ENCODE measurements at regions not wholly inside any gene's neighbourhood (a gene's known extent, or its start where the extent isn't known, plus 50 kb on each side); places are given as distances from the start of the nearest gene placed in this dataset.

GRCh38 chr20:58113716-58114115, 114.7 kb downstream of the ANKRD60 start:
- H3K4me3 ChIP-seq (replicated peaks; ENCODE audit: low read depth, low read length) = no peak overlapping the region
- TF ChIP-seq, protein P1, sequence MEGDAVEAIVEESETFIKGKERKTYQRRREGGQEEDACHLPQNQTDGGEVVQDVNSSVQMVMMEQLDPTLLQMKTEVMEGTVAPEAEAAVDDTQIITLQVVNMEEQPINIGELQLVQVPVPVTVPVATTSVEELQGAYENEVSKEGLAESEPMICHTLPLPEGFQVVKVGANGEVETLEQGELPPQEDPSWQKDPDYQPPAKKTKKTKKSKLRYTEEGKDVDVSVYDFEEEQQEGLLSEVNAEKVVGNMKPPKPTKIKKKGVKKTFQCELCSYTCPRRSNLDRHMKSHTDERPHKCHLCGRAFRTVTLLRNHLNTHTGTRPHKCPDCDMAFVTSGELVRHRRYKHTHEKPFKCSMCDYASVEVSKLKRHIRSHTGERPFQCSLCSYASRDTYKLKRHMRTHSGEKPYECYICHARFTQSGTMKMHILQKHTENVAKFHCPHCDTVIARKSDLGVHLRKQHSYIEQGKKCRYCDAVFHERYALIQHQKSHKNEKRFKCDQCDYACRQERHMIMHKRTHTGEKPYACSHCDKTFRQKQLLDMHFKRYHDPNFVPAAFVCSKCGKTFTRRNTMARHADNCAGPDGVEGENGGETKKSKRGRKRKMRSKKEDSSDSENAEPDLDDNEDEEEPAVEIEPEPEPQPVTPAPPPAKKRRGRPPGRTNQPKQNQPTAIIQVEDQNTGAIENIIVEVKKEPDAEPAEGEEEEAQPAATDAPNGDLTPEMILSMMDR (IDR thresholded peaks at IDR 0.05; ENCODE audit: low read depth, low read length, missing control alignments) = no peak
- no peak for DNase-seq (ENCODE audit: extremely low read depth, low read depth)

DNA sequence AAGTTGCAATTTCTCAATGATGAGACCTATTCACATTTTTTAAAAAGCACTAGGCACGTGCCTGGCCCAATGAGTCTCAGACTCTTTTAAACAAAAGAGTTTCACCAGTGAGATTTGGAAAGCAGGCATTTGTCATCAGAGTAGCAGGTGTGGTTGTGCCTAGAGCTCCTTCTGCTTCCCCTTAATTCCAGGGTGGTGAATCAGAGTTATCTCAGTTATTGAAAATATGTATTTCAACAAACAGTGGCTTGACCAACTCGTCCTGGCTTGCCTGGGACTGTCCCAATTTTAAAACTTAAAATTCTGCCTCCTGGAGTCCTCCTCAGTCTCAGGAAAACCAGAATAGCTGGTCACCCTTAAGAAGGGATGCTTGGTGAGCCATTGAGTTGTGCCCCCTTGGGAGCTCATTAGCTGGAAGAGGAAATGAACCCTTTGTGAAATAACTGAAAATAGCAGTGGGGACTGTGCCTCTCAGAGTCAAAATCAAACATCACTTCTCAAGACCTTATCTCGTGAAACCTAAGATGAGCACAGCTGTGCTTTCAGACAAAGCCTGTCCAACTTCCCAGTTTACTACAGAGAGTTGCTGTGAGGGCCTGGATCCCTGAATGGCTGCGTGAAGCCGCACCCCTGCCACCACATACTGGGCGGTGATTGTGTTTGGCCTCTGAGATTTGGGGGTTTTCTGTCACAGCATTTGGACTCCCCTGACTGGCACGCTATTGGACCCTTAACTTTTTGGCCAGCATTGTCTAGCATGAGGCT, 116.3 kb downstream of the ANKRD60 start:
- DNase-seq (ENCODE audit: extremely low read depth, low read depth) = no peak
- TF ChIP-seq, protein P1 (IDR thresholded peaks at IDR 0.05; ENCODE audit: low read depth, low read length, missing control alignments) = no peak
- no peak overlapping the region for H3K4me3 ChIP-seq (replicated peaks; ENCODE audit: low read depth, low read length)

GRCh38 chr20:58111310-58112016, 117.0 kb downstream of the ANKRD60 start:
- DNase-seq (ENCODE audit: extremely low read depth, low read depth) = no peak
- TF ChIP-seq, protein P1 (IDR thresholded peaks at IDR 0.05; ENCODE audit: low read depth, low read length, missing control alignments) = no peak
- H3K4me3 ChIP-seq (replicated peaks; ENCODE audit: low read depth, low read length) = no peak overlapping the region

DNA sequence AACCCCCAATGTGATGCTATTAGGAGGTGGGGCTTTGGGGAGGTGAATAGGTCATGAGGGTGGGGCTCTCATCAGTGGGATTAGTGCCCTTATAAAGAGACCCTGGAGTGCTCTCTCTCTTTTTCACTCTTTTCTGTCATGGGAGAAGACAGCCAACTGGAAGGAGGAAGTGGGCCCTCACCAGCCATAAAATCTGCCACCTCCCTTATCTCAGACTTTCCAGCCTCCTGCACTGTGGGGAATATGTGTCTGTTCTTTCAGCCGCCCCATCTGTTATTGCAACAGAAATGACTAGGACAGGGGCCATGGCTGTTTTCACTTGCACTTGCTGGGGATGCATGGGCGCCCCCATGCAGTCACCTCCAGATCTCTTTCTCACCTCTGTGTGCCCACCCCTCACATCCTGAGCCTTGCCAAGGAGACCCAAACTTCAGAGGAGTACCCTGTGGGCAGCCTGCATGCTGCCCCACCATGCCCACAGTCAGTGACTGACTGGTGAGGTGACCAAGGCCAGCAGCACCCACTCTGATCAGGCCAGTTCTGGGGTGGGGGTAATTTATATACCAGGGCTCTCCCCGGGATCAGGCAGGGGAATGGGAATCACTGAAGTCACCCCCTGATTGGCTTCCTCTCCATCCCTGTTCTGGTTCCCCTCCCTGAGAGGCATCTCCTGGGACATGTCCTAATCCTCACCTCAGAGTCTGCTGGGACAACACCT, 118.4 kb downstream of the ANKRD60 start:
- H3K4me3 ChIP-seq (replicated peaks; ENCODE audit: low read depth, low read length) = no peak overlapping the region
- DNase-seq (ENCODE audit: extremely low read depth, low read depth) = no peak
- TF ChIP-seq, protein P1 (IDR thresholded peaks at IDR 0.05; ENCODE audit: low read depth, low read length, missing control alignments) = no peak

GRCh38 chr20:58109126-58109880, 119.2 kb downstream of the ANKRD60 start:
- no peak overlapping the region for H3K4me3 ChIP-seq (replicated peaks; ENCODE audit: low read depth, low read length)
- peak; percentile 79 for DNase-seq (ENCODE audit: extremely low read depth, low read depth)
- TF ChIP-seq, protein P1 (IDR thresholded peaks at IDR 0.05; ENCODE audit: low read depth, low read length, missing control alignments) = no peak

GRCh38 chr20:58107533-58107932, 120.9 kb downstream of the ANKRD60 start:
- no peak for DNase-seq (ENCODE audit: extremely low read depth, low read depth)
- TF ChIP-seq, protein P1 (IDR thresholded peaks at IDR 0.05; ENCODE audit: low read depth, low read length, missing control alignments) = no peak
- H3K4me3 ChIP-seq (replicated peaks; ENCODE audit: low read depth, low read length) = no peak overlapping the region

Data from HFF-Myc (cell line).